ENCODE measurements at regions not wholly inside any gene's neighbourhood (a gene's known extent, or its start where the extent isn't known, plus 50 kb on each side); places are given as distances from the start of the nearest gene placed in this dataset.

GRCh38 chr10:131654471-131655087 lies 246.2 kb upstream of the PPP2R2D start:
- FAIRE-seq = no peak
- no TSS peak for BruUV-seq (replicated peaks)
- no peaks in the 10 kb centered on the region for H3K36me3 ChIP-seq (ENCODE audit: control insufficient read depth in 2 of 2, insufficient read depth in 2 of 2, low read length in 1 of 2)
- WGBS (ENCODE audit: insufficient coverage, insufficient replicate concordance, low lambda C conversion rate, missing lambda C conversion rate) = 57% methylated on average over 21 of the region's 21 CpGs
- H3K4me3 ChIP-seq = no peak overlapping the region
- no peak overlapping the region for H3K9ac ChIP-seq (ENCODE audit: control insufficient read depth, insufficient read depth, low read length)
- H3K79me2 ChIP-seq (ENCODE audit: control insufficient read depth, insufficient read depth, low read length) = no peaks in the 10 kb centered on the region
- ChIA-PET RAD21 (ENCODE audit: unreplicated experiment) (no interaction called here), POLR2A (no interaction called here), SMC1A (ENCODE audit: uncharacterized antibody, unreplicated experiment) (no interaction called here), CTCF (no interaction called here)
- no peaks in the 10 kb centered on the region for H4K20me1 ChIP-seq (ENCODE audit: control insufficient read depth, insufficient read depth)
- intact Hi-C loops (cut with micrococcal nuclease; ENCODE audit: unreplicated experiment) = no loop called here
- no peak overlapping the region for H3K27ac ChIP-seq (ENCODE audit: control insufficient read depth, insufficient read depth)
- ATAC-seq = no peak
- in situ Hi-C loops (cut with MboI) = no loop called here
- no peak for DNase-seq (ENCODE audit: low read depth, low spot score)
- no peaks in the 10 kb centered on the region for H3K4me1 ChIP-seq (ENCODE audit: control insufficient read depth, insufficient read depth, low read length)
- no peaks in the 10 kb centered on the region for H3K27me3 ChIP-seq (replicated peaks in 1 of 2; ENCODE audit: control insufficient read depth in 2 of 2, insufficient read depth in 2 of 2, low read length in 1 of 2)
- no peaks in the 10 kb centered on the region for H3K9me3 ChIP-seq (replicated peaks; ENCODE audit: control insufficient read depth, insufficient read depth, low read length)
- H2AFZ ChIP-seq (ENCODE audit: control insufficient read depth, low read depth, low read length) = no peak overlapping the region
- H3K4me2 ChIP-seq (ENCODE audit: control insufficient read depth, insufficient read depth) = no peak overlapping the region
- no peak for TF ChIP-seq NR2C2 (IDR thresholded peaks at IDR 0.05; ENCODE audit: borderline replicate concordance, control insufficient read depth, insufficient read length, low read depth)
- no peak for TF ChIP-seq NRF1 (conservative IDR thresholded peaks at IDR 0.05; ENCODE audit: low read depth, low read length)
- no peak for TF ChIP-seq GATAD2B (conservative IDR thresholded peaks at IDR 0.05; ENCODE audit: low read depth)
- TF ChIP-seq BCLAF1 (IDR thresholded peaks at IDR 0.05) = no peak
- TF ChIP-seq ESRRA (IDR thresholded peaks at IDR 0.05; ENCODE audit: low read length) = no peak
- TF ChIP-seq CHD2 (IDR thresholded peaks at IDR 0.05; ENCODE audit: borderline replicate concordance, low read depth, low read length) = no peak
- no peak for TF ChIP-seq NFYB (IDR thresholded peaks at IDR 0.05; ENCODE audit: insufficient read depth, low read depth, low read length)
- TF ChIP-seq, protein P1, sequence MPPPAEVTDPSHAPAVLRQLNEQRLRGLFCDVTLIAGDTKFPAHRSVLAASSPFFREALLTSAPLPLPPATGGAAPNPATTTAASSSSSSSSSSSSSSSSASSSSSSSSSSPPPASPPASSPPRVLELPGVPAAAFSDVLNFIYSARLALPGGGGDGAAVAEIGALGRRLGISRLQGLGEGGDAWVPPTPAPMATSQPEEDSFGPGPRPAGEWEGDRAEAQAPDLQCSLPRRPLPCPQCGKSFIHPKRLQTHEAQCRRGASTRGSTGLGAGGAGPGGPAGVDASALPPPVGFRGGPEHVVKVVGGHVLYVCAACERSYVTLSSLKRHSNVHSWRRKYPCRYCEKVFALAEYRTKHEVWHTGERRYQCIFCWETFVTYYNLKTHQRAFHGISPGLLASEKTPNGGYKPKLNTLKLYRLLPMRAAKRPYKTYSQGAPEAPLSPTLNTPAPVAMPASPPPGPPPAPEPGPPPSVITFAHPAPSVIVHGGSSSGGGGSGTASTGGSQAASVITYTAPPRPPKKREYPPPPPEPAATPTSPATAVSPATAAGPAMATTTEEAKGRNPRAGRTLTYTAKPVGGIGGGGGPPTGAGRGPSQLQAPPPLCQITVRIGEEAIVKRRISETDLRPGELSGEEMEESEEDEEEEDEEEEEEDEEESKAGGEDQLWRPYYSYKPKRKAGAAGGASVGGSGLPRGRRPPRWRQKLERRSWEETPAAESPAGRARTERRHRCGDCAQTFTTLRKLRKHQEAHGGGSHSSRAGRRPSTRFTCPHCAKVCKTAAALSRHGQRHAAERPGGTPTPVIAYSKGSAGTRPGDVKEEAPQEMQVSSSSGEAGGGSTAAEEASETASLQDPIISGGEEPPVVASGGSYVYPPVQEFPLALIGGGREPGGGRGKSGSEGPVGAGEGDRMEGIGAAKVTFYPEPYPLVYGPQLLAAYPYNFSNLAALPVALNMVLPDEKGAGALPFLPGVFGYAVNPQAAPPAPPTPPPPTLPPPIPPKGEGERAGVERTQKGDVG (CRISPR knock-in tag; IDR thresholded peaks at IDR 0.05) = no peak
- TF ChIP-seq, protein P2, sequence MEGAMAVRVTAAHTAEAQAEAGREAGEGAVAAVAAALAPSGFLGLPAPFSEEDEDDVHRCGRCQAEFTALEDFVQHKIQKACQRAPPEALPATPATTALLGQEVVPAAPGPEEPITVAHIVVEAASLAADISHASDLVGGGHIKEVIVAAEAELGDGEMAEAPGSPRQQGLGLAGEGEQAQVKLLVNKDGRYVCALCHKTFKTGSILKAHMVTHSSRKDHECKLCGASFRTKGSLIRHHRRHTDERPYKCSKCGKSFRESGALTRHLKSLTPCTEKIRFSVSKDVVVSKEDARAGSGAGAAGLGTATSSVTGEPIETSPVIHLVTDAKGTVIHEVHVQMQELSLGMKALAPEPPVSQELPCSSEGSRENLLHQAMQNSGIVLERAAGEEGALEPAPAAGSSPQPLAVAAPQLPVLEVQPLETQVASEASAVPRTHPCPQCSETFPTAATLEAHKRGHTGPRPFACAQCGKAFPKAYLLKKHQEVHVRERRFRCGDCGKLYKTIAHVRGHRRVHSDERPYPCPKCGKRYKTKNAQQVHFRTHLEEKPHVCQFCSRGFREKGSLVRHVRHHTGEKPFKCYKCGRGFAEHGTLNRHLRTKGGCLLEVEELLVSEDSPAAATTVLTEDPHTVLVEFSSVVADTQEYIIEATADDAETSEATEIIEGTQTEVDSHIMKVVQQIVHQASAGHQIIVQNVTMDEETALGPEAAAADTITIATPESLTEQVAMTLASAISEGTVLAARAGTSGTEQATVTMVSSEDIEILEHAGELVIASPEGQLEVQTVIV (IDR thresholded peaks at IDR 0.05; ENCODE audit: borderline replicate concordance, partially characterized antibody) = no peak
- TF ChIP-seq MEF2B (IDR thresholded peaks at IDR 0.05; ENCODE audit: partially characterized antibody, poor library complexity, severe bottlenecking) = no peak
- TF ChIP-seq YY1 (IDR thresholded peaks at IDR 0.05; ENCODE audit: low read depth, low read length) = no peak
